Left ventricle myocardium superior (tissue), 1 donor: ENCODE measurements at regions not wholly inside any gene's neighbourhood (a gene's known extent, or its start where the extent isn't known, plus 50 kb on each side); places are given as distances from the start of the nearest gene placed in this dataset.
A peak's percentile ranks its signal among the peaks of the same experiment; 100 is the strongest.

ENCODE experiments used
- ATAC-seq: fragments of 200-7000 bp; cut with Tn5 transposase; one replicate; pipeline ENCODE4 v1.9.1; 2020; ENCODE audit warnings: mild to moderate bottlenecking, moderate library complexity
- DNase-seq: peaks from one replicate; pipeline ENCODE4 v3.0.0-alpha.2; 2020
- intact Hi-C: fragments of 100-400 bp; cut with micrococcal nuclease; formaldehyde crosslinking; loops from one replicate; pipeline ENCODE4 v1.11.0; 2022
- donor health status: DM: no; HTN: yes; CAD: no; lungs with severe emphysema.

DNA sequence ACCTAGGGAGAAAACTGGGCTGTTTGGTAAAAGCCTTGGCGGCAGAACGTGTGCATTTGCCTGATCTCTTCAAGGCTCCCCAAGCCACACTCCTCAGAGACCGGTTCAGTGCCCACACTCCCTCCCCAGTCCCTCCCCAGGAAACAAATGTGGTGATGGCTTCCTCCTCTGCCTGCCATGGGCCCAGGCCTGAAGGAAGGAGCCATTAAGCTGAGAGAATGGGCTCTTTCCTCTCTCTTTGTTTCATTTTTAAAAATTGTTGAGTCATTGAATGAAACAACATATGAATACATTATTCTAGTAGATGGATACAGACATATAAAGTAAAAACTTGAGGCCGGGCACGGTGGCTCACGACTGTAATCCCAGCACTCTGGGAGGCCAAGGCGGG lies 50.6 kb upstream of the YWHAQ start:
- intact Hi-C loops: no loop called here
- DNase-seq (no peak), ATAC-seq (no peak)

DNA sequence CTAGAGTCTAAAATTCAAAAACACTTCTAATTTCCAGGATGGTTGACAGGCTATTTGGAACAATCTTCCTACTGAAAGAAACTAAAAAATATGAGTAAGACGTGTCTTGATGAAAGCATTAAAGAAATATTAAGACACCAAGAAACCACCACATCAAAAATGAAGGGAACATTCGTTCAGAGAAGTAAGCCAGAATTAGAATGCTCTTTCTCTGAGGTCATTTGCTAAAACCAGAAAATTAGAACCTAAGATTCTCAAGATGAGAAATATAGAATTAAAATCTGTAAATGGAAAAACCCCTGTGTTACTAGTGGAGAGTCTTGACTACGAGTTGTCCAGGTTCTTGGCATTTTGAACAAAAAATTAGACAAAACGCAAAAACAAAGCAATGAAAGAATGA lies 54.8 kb upstream of the YWHAQ start:
- ATAC-seq: no peak
- intact Hi-C loops: no loop called here
- no peak for DNase-seq

DNA sequence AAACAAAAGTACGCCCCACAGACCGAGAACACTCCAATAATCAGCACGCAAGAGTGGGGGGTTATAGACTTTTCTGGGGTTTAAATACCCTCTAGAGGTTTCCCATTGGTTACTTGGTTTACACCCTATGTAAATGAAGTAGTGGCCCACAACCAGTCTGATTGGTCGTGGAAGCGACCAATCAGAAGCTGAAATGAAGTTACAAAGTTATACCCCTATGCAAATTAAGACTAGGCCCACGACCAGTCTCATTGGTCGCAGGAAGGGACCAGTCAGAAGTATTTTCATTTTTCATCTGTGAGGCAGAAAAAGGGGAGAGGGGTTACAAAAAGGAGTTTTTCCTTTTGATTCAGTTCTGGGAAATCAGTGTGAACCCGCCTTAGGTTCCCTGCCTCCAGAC lies 55.3 kb upstream of the YWHAQ start:
- DNase-seq (no peak), ATAC-seq (no peak)
- intact Hi-C loops: no loop called here

DNA sequence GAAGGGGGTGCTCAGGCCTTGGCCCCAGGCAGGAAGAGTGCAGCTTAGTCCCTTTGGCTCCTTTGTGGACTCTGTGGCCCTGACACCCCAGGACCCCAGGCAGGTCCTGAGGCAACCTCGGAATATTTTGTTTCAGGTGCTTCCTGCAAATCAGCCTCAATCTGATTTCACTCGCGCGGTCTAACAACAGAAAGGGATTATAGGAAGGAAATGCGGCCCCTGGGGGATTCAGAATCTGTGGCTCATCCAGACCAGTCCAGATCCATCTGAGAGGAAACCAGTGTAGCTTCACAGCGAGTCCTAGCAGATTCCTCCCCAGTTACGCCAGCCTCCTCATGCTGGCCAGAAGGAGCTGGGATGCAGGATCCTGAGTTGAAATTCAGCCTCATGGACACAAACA lies 59.5 kb upstream of the YWHAQ start:
- DNase-seq (peak; percentile 63), ATAC-seq (peak; percentile 57)
- intact Hi-C loops: no loop called here

DNA sequence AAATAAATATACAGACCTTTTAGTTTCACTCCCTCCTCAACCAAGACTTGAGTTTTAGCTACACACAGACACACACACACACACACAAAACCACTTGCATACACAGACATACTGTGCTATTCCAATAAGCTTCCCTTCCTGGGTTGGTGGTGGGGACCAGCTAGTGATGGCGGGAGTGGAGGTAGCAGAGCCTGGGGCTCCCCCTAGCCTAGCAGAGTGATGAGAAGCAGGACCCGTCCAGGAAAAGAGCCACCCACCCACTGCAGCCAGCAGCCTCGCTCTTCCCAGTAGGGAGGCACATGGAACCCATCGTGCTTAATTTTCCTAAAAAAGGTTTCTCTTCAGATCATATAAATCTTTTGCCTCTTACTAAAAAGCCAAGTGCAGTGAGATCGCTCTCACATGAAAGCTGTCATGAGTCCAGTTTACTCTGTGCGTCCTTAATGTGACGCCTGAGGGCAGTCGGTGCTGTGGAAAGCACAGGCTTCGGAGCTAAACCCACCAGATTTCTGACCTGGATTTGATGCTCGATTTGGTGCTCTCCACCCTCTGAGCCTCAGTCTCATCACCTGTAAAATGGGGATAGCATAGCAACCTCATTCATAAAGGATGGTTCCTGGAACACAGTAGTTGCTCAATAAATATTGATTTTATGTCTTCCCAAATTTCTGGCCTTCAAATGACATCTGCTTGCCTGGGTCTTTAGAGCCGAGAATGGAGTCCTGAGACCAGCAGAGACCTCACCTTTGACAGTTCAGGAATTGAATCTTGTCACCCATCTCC lies 60.1 kb upstream of the YWHAQ start:
- no peak for ATAC-seq
- intact Hi-C loops: no loop called here
- DNase-seq: no peak

DNA sequence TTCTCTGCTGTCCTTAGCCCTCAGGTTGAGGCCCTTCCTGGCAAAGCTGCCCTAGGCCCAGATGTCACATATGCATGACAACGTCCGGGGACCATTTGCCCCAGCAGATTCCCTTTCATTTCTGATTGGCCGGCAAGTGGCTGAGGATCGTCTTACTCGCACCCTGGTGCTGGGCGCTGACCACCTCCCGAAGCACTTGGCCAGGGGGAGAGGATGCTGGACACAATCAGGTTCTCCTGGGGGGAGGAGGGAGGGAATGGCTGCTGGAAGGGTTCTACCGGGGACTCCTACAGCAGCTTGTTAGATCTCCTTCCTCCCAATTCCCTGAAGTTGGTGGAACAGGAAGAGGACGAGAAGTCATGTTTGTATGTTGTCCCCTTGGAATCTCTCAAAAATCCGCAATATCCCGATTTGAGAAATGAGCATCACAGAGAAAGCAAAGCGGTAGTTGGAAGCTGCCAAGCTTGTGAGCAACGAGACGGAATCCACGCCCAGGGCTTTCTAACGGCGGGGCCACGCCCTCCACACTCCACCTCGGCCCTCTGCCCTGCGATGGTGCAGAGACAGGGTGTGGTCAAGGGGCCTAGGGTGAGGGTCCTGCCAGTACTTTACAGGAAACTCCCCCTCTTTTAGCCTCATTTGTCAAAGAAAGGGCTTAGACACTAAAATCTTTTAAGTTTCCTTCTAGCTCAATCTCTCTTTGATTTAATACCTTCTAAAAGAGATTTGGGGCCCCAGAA lies 61.8 kb upstream of the YWHAQ start:
- intact Hi-C loops: no loop called here
- DNase-seq (peak; percentile 46), ATAC-seq (peak; percentile 63)

DNA sequence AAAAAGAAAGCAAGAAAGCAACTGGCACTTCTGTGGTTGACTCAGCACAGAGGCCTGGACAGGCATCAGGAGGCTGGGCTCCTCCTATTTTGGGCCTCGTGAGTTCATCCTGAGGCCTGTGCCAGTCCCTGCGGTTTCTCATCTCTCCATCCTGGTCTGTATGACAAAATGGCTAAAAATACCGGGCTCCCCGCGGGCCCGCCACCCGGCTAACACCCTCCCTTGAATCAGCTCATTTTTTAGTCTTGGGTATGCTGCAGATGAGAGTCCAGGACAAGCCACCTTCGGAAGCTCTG lies 62.3 kb upstream of the YWHAQ start:
- ATAC-seq (peak; percentile 95), DNase-seq (peak; percentile 63)
- intact Hi-C loops: no loop called here

DNA sequence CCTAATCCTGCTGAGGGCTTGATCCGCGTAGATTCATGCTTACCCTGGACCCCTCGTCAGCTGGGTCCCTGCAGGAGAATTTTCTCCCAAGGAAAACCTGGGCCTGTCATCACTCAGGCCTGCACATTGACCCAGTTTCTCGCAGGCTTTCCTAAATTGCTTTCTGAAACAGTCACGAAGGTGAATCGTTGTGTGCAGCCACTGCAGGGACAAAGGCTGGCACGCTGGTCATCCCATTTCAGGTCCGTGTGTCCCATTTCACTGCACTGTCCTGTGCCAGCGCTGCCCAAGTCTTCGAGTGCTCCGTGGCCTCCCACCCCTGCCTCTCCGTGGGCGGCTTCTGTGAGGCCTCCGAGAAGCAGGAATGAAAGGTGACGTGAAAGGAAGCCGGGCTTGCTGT lies 62.8 kb upstream of the YWHAQ start:
- ATAC-seq (peak; percentile 3), DNase-seq (no peak)
- intact Hi-C loops: no loop called here

DNA sequence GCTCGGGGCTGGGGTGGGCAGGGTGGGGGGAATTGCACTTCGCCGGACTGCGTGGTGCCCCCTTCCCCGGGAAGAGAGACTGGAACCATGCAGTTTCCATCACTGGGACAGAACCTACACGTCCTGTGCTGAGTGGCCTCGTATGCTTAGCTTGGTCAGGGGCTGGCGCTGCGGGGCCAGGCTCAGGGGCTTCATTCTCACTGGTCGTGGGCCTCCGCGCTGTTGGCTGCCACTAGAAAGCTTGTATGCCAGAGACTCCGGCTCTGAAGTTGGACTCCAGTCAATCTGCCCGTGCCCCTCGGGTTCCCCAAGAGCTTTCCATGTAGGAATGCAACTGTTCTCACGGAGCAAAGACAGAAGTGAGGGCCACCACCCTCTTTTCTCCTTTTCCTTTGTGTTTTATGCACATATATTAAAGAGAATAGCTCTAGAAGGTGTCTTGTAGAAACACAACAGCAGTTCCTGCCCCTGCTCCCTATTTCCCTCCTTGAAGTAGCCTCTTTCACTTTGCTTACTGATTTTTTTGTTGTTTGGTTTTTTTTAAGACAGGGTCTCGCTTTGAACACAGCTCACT lies 64.0 kb upstream of the YWHAQ start:
- DNase-seq (no peak), ATAC-seq (no peak)
- intact Hi-C loops: no loop called here

DNA sequence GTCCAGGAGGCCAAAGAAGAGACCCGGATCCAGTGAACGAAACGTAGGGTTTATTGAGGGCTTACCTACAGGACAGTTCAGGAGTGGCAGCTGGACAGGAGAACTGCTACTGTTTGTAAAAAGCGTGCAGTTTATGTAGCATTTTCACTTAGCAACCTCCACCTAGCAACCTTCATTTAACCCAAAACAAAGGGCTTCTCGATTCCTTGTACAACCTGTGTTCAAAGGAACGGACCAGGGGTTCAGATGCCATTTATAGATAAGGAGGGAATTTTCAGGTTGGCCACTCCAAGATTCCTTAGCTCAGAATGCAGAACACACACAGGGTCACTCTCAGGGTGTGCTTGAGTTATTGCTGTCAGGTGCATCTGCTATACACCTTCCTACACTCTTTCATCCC lies 65.1 kb upstream of the YWHAQ start:
- intact Hi-C loops: no loop called here
- DNase-seq (no peak), ATAC-seq (no peak)

DNA sequence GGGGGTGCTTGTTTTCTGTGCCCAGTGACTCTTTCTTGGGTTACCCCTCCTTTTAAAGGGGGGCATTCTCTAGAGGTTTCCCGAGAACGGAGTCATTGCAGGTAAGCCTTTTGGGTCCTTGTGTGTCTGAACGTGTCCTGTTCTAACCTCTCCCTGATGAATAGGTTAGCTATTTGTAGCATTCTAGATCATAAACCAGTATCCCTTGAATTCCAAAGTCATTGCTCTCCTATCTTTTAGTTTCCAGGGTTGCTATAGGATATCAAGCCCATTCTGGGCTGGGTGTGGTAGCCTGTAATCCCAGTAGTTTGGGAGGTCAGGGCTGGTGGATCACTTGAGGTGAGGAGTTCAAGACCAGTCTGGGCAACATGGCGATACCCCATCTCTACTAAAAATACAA lies 65.9 kb upstream of the YWHAQ start:
- no peak for ATAC-seq
- intact Hi-C loops: no loop called here
- DNase-seq: no peak

DNA sequence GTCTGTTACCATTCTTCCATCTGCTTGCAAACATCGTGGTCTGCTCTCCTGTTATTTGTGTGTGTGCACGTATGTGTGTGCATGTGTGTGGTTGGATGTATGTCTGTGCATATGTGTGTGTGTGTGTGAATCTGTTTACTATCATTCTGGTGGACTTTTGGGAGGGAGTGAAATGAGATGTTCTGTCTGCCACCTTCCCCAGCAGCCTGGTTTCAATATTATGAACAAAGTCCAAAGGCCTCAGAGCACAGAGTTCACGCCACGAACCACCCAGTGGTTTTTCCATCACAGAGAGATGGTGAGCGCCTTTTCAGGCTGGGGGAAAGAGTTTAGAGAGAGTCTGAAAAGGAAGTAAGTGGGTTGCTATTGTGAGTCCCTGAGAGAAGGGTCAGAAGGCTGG lies 67.1 kb upstream of the YWHAQ start:
- ATAC-seq (no peak), DNase-seq (no peak)
- intact Hi-C loops: no loop called here

DNA sequence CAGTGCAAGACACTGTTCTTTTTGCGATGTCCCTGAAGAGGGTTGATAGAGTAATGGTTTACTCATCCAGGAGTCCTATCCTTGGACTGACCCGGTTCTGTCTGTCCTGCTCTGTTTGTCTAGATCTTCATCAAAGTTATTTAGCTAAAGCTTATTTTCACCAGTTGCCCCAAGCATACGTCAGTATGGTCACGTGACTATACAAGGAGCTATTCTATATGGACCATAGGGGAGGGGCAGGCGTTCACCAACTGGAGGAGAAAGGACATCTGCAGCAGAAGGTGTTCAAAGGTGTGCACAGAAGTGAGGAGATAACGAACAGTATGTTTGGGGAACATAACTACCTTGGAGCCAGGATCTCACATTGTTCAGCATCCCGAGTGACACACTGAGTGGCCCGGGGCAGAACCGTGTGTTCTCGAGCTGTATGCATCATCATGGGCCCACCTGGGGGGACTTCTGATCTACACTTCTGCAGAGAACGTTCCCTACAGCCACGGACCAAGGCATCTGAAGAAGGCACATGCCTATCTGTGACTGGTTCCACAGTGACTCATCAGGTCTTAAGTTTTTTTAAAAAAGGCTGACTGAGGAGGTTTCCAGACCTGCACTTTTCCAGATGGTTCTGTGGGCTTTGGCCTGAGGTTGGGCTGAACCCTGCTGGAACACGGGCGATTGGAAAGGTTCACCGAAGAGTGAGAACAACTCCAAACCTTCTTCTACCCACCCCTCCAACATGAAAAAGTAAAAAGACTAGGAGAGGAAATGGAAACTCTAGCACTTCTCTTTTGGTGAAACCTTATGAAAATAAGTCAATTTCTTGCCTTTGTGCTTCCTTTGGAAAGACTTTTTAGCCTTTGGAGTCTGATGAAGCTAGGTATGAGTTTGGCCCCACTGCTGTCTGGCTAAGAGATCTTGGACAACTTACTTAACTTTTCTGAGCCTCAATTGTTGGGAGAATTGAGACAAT lies 68.6 kb upstream of the YWHAQ start:
- intact Hi-C loops: no loop called here
- ATAC-seq (no peak), DNase-seq (no peak)

DNA sequence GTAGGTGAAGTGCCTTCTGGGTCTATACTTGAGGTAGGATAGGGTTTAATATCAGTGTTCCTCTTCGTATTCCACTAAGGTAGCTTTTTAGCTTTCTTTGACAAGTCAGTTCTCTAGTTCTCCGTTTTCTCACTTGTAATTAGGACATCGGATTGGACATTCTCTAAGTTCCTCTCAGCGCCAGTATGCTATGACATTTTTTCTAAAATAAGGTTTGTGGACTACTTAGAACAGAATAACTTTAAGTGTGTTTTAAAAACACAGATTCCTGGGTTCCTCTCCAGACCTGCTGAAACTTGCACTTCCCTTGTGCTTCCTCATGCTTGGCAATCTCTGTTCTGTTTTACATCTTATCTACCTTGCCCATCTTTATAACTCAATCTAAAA lies 69.3 kb upstream of the YWHAQ start:
- ATAC-seq: no peak
- intact Hi-C loops: no loop called here
- no peak for DNase-seq

DNA sequence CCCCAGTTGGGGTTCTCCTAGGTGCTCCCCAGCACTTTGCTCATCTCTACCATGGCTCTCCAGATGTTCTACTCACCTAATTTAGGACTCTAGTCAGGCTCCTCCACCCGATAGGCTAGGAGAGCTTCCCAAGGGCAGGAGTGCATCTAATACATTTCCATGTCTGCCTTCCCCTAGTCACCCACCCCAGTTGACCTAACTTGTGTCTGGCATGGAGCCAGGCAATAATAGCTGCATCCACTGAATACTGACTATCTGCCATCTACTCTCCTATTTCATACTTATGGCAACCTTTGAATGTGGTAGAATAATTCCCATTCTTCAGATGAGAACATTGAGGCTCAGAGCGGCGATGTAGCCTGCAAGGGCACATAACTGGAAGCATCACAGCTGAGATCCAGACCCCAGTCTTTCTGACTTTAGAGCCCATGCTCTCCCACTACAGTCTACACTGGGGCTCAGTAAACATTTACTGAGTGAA lies 71.8 kb upstream of the YWHAQ start:
- intact Hi-C loops: no loop called here

DNA sequence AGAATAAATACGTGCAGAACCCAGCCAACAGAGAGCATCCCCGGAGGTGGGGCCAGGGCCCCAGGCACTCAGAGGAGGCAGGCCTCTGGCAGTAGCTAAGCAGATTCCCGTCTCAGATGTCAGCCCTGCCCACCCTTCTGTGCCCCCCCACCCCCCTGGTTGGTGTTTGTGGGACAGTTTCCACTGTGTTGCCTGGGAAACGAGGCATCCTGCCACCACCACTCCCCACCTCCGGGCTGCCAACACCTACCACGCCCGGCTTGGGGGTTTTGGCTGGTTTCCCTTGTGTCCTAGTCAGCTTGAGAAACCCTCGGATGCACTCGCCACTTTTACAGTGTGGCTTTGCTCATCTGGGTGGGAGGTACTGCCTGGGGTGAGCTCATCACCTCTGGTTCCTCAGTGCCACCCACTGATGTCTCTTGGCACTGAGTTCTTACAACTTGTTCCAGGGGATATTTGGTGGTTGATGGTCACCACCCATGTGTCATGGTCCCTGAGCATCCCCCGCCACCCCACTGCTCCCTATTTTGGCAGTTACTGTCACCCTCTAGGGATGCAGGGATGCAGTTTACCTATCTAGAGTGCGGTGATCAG lies 72.4 kb upstream of the YWHAQ start:
- intact Hi-C loops: no loop called here
- peak; percentile 71 for ATAC-seq
- DNase-seq: peak; percentile 48

More for the DNA sequence above, 71.8 kb upstream of the YWHAQ start:
- ATAC-seq: no peak
- no peak for DNase-seq

DNA sequence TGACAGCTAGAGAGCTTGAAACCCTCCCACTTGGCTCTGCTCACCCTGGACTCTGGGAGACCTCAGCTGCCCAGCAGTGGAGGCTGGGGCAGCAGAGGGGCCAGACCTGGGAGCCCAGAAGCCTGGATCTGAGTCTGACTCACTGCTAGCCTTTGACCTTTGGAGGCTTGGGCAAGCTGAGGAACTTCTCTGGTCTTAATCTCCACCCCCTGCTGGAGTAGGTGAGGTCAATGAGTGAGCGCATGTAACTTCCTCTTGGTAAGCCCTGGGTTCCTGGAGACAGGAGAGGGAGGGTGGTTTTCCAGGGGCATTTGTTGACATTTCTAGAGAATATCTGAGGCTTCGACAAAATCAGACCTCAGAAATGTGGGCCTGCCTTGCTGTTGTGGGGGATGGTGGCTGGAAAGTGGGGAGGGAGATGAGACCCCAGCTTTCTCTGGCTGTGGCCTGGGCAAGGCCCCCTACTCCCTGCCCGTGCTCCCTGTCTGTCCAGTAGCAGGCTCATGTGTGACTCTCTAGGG lies 73.0 kb upstream of the YWHAQ start:
- intact Hi-C loops: no loop called here
- ATAC-seq: peak; percentile 41
- DNase-seq: no peak

DNA sequence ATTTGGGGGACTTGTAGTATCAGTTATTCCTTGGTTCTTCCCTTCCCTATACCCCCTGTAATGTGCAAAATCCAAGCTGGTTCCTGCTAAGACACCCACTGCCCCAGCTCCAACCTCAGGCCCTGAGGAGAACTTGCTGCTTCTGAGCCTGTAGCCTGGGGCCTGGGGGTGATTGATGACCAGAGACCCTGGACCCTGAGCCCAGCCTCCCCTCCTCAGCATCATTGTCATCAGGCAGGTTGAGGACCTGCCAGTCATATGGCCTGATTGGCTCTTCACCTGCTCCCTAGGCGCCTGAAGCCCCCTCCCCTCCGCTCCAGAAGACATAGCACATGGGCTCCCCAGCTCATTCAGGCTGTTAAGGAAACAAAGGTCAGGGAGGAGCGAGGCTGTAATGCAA lies 73.8 kb upstream of the YWHAQ start:
- intact Hi-C loops: no loop called here
- DNase-seq (no peak), ATAC-seq (no peak)

DNA sequence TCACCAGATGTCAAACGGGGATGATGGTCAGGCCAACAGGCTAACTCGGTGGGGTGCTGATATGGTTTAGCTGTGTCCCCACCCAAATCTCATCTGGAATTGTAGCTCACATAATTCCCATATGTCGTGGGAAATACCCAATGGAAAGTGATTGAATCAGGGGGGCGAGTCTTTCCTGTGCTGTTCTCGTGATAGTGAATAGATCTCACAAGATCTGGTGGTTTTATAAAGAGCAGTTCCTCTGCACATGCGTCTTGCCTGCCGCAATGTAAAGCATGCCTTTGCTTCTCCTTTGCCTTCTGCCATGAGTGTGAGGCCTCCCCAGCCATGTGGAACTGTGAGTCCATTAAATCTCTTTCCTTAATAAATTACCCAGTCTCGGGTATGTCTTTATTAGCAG lies 74.4 kb upstream of the YWHAQ start:
- ATAC-seq: no peak
- no peak for DNase-seq
- intact Hi-C loops: no loop called here
